IMR-90 (cell line): ENCODE measurements at regions not wholly inside any gene's neighbourhood (a gene's known extent, or its start where the extent isn't known, plus 50 kb on each side); places are given as distances from the start of the nearest gene placed in this dataset.

ENCODE experiments used
- ATAC-seq: fragments of 200-7000 bp; cut with Tn5 transposase; 2 replicates; pipeline ENCODE4 v1.9.1; 2020; ENCODE audit warnings: low read depth, mild to moderate bottlenecking, moderate library complexity
- BruUV-seq: library from RNA; stranded (reverse); fragments of 400-500 nt; replicated peaks from 2 replicates; lab custom pipeline; 2021; lab: Mats Ljungman, UMichigan
- CTCF ChIA-PET: fragments of 300-600 bp; formaldehyde crosslinking; extraction: SDS; loops from one replicate; lab custom pipeline; 2021; ENCODE audit warnings: antibody characterized with exemption; lab: Yijun Ruan, JAX
- POLR2A ChIA-PET: fragments of 300-600 bp; sonication (Branson Sonifier 250); formaldehyde crosslinking; loops from one replicate; lab custom pipeline; 2022; ENCODE audit warnings: antibody characterized with exemption; ENCODE audit not compliant: unreplicated experiment; lab: Charles Lee
- DNase-seq: peaks from one replicate; pipeline ENCODE4 v3.0.0; 2013
- H2AFZ ChIP-seq: replicated peaks from 2 replicates; pipeline ENCODE3; 2013; ENCODE audit warnings: low read length, mild to moderate bottlenecking; ENCODE audit not compliant: poor library complexity
- H2AK5ac ChIP-seq: 2 replicates; pipeline ENCODE4 v1.6.1; 2013; ENCODE audit warnings: low read depth, low read length, inconsistent platforms
- H2AK9ac ChIP-seq: replicated peaks from 2 replicates; pipeline ENCODE3; 2013; ENCODE audit warnings: mild to moderate bottlenecking, low read depth, low read length, moderate library complexity; ENCODE audit not compliant: poor library complexity
- H2BK120ac ChIP-seq: 2 replicates; pipeline ENCODE4 v1.6.1; 2013; ENCODE audit warnings: low read depth, low read length, inconsistent platforms
- H2BK15ac ChIP-seq: 3 replicates; pipeline ENCODE4 v1.6.1; 2013; ENCODE audit warnings: low read depth, low read length, inconsistent platforms
- H2BK20ac ChIP-seq: 2 replicates; pipeline ENCODE4 v1.6.1; 2013; ENCODE audit warnings: low read depth, mild to moderate bottlenecking, inconsistent platforms, low read length, moderate library complexity
- H2BK5ac ChIP-seq: 2 replicates; pipeline ENCODE4 v1.6.1; 2013; ENCODE audit warnings: mild to moderate bottlenecking, low read depth, low read length, inconsistent platforms; ENCODE audit not compliant: poor library complexity, severe bottlenecking
- H3K14ac ChIP-seq: replicated peaks from 2 replicates; pipeline ENCODE4 v1.6.1; 2013; ENCODE audit warnings: low read depth, low read length, inconsistent platforms
- H3K18ac ChIP-seq: 2 replicates; pipeline ENCODE4 v1.6.1; 2013; ENCODE audit warnings: low read depth, low read length, control low read depth
- H3K23ac ChIP-seq: 2 replicates; pipeline ENCODE4 v1.6.1; 2013; ENCODE audit warnings: low read depth, low read length, inconsistent platforms
- H3K27ac ChIP-seq: 2 replicates; pipeline ENCODE4 v1.5.1; 2013; ENCODE audit warnings: mild to moderate bottlenecking, control low read depth, low read length; ENCODE audit not compliant: insufficient read depth
- H3K27me3 ChIP-seq: 2 replicates; pipeline ENCODE4 v1.6.1; 2013; ENCODE audit warnings: low read length; ENCODE audit not compliant: control insufficient read depth, insufficient read depth
- H3K36me3 ChIP-seq: 2 replicates; pipeline ENCODE4 v1.6.1; 2013; ENCODE audit warnings: low read length, mixed read lengths; ENCODE audit not compliant: control insufficient read depth, insufficient read depth
- H3K4ac ChIP-seq: 2 replicates; pipeline ENCODE4 v1.6.1; 2013; ENCODE audit warnings: low read depth, low read length, inconsistent platforms
- H3K4me1 ChIP-seq: 2 replicates; pipeline ENCODE4 v1.6.1; 2013; ENCODE audit warnings: low read length, mixed read lengths; ENCODE audit not compliant: control insufficient read depth, insufficient read depth
- H3K4me2 ChIP-seq: 2 replicates; pipeline ENCODE4 v1.6.1; 2013; ENCODE audit warnings: low read depth, mild to moderate bottlenecking, control low read depth, low read length, moderate library complexity
- H3K4me3 ChIP-seq: 2 replicates; pipeline ENCODE4 v1.5.1; 2013; ENCODE audit warnings: low read depth, mild to moderate bottlenecking, control low read depth, low read length, moderate library complexity; ENCODE audit not compliant: insufficient read depth
- H3K56ac ChIP-seq: 2 replicates; pipeline ENCODE4 v1.6.1; 2013; ENCODE audit warnings: low read length, inconsistent platforms; ENCODE audit not compliant: insufficient read depth; ENCODE audit errors: extremely low read depth
- H3K79me1 ChIP-seq, 2 experiments: 2 replicates each; pipeline ENCODE4 v1.6.1; 2013; ENCODE audit warnings: low read length in 2 of 2, inconsistent platforms in 1 of 2, low read depth in 1 of 2
- H3K9ac ChIP-seq: 2 replicates; pipeline ENCODE4 v1.6.1; 2013; ENCODE audit warnings: low read depth, low read length, control low read depth
- H3K9me1 ChIP-seq: 2 replicates; pipeline ENCODE4 v1.6.1; 2013; ENCODE audit warnings: low read length, inconsistent platforms; ENCODE audit not compliant: insufficient read depth
- H3K9me3 ChIP-seq: 2 replicates; pipeline ENCODE4 v1.6.1; 2013; ENCODE audit warnings: low read length; ENCODE audit not compliant: control insufficient read depth, insufficient read depth
- H4K20me1 ChIP-seq: 2 replicates; pipeline ENCODE4 v1.6.1; 2013; ENCODE audit warnings: low read length, inconsistent platforms; ENCODE audit not compliant: insufficient read depth
- H4K5ac ChIP-seq: 2 replicates; pipeline ENCODE4 v1.6.1; 2013; ENCODE audit warnings: mild to moderate bottlenecking, low read depth, low read length, control low read depth
- H4K8ac ChIP-seq, 2 experiments: 2 replicates each; pipeline ENCODE4 v1.6.1; 2013; ENCODE audit warnings: low read depth in 2 of 2, low read length in 2 of 2, control low read depth in 1 of 2, inconsistent platforms in 1 of 2
- H4K91ac ChIP-seq: 2 replicates; pipeline ENCODE4 v1.6.1; 2013; ENCODE audit warnings: low read depth, low read length, inconsistent platforms; ENCODE audit not compliant: insufficient read depth
- BHLHE40 ChIP-seq: fragments of 150-350 bp; IDR thresholded peaks from 2 replicates; pipeline ENCODE4 v1.6.1; 2016; ENCODE audit warnings: mild to moderate bottlenecking, low read depth, low read length
- CEBPB ChIP-seq: IDR thresholded peaks from 2 replicates; pipeline ENCODE4 v1.6.1; 2012; ENCODE audit warnings: low read depth, low read length, improper control_type of control experiment
- CHD1 ChIP-seq: IDR thresholded peaks from 2 replicates; pipeline ENCODE4 v1.6.1; 2012; ENCODE audit warnings: low read depth, low read length, improper control_type of control experiment
- ELK1 ChIP-seq: fragments of 150-350 bp; IDR thresholded peaks from 2 replicates; pipeline ENCODE4 v1.6.1; 2016; ENCODE audit warnings: low read depth, mild to moderate bottlenecking, low read length, moderate library complexity, borderline replicate concordance
- FOS ChIP-seq: fragments of 150-350 bp; IDR thresholded peaks from 2 replicates; pipeline ENCODE4 v1.6.1; 2016; ENCODE audit warnings: low read depth, low read length
- MAFK ChIP-seq: IDR thresholded peaks from 2 replicates; pipeline ENCODE4 v1.6.1; 2012; ENCODE audit warnings: low read depth, low read length, improper control_type of control experiment
- MAZ ChIP-seq: IDR thresholded peaks from 2 replicates; pipeline ENCODE4 v1.6.1; 2012; ENCODE audit warnings: low read depth, mild to moderate bottlenecking, low read length, improper control_type of control experiment, moderate library complexity, borderline replicate concordance
- MXI1 ChIP-seq: IDR thresholded peaks from 2 replicates; pipeline ENCODE4 v1.6.1; 2012; ENCODE audit warnings: low read depth, mild to moderate bottlenecking, low read length, moderate library complexity, borderline replicate concordance
- NFE2L2 ChIP-seq: fragments of 150-350 bp; IDR thresholded peaks from 2 replicates; pipeline ENCODE4 v1.6.1; 2016; ENCODE audit warnings: low read depth, mild to moderate bottlenecking, low read length
- POLR2A ChIP-seq: IDR thresholded peaks from 2 replicates; pipeline ENCODE4 v1.6.1; 2012; ENCODE audit warnings: mild to moderate bottlenecking, low read depth, low read length
- RAD21 ChIP-seq: IDR thresholded peaks from 2 replicates; pipeline ENCODE4 v1.6.1; 2012; ENCODE audit warnings: low read length, improper control_type of control experiment
- RCOR1 ChIP-seq: IDR thresholded peaks from 2 replicates; pipeline ENCODE4 v1.6.1; 2012; ENCODE audit warnings: mild to moderate bottlenecking, low read length, improper control_type of control experiment; ENCODE audit not compliant: insufficient replicate concordance
- RFX5 ChIP-seq: IDR thresholded peaks from 2 replicates; pipeline ENCODE4 v1.8.0; 2012; ENCODE audit warnings: low read depth, mild to moderate bottlenecking, low read length, moderate library complexity
- SMC3 ChIP-seq: fragments of 150-350 bp; IDR thresholded peaks from 2 replicates; pipeline ENCODE4 v1.6.1; 2016; ENCODE audit warnings: low read depth, mild to moderate bottlenecking, antibody characterized with exemption, low read length, moderate library complexity
- USF2 ChIP-seq: fragments of 150-350 bp; IDR thresholded peaks from 2 replicates; pipeline ENCODE4 v1.6.1; 2017; ENCODE audit warnings: mild to moderate bottlenecking, antibody characterized with exemption, low read length, low read depth
- WGBS, 2 experiments: methylation state at CpG; one replicate each; pipeline versions ENCODE4 v1.1.5 to v1.1.7; 2013; ENCODE audit warnings: missing lambda C conversion rate in 2 of 2; ENCODE audit not compliant: insufficient read length in 1 of 2; ENCODE audit errors: extremely low coverage in 2 of 2; 5-methylcytosine and 5-hydroxymethylcytosine counted together
- dilution Hi-C: fragments of 300-500 bp; cut with HindIII; formaldehyde crosslinking; loops from one replicate; pipeline ENCODE4 v1.14.3; 2018; ENCODE audit warnings: low sequenced_read_pairs; ENCODE audit not compliant: unreplicated experiment
- in situ Hi-C: fragments of 300-500 bp; cut with MboI; formaldehyde crosslinking; loops from 3 replicates; pipeline ENCODE4 v1.14.3; 2019; ENCODE audit warnings: low sequenced_read_pairs, inconsistent platforms, mixed read lengths
- intact Hi-C: fragments of 100-400 bp; cut with micrococcal nuclease; formaldehyde crosslinking; loops from 2 replicates; pipeline ENCODE4 v1.10.0; 2022
- TF ChIP-seq, protein P1 (sequence below): conservative IDR thresholded peaks from 2 replicates; pipeline ENCODE4 v1.5.1; 2012; ENCODE audit warnings: mild to moderate bottlenecking, low read depth, low read length, improper control_type of control experiment

- no peak overlapping the region for H3K18ac ChIP-seq
- no peak overlapping the region for H3K4me3 ChIP-seq
- no peaks in the 10 kb centered on the region for H3K79me1 ChIP-seq
- H2AK5ac ChIP-seq = no peak overlapping the region
- H3K9me3 ChIP-seq = peaks cover 15% of the 10 kb centered on the region
- dilution Hi-C loops (no loop called here), intact Hi-C loops (no loop called here), in situ Hi-C loops (no loop called here)
- no peak for ATAC-seq
- no peak overlapping the region for H2AFZ ChIP-seq
- H3K14ac ChIP-seq = no peak overlapping the region
- no peak overlapping the region for H4K91ac ChIP-seq
- H4K20me1 ChIP-seq = no peaks in the 10 kb centered on the region
- no peak overlapping the region for H2BK15ac ChIP-seq
- H4K8ac ChIP-seq = no peak overlapping the region
- no peak for DNase-seq
- no peak overlapping the region for H2BK120ac ChIP-seq
- no peaks in the 10 kb centered on the region for H3K4me1 ChIP-seq
- H2BK5ac ChIP-seq = no peak overlapping the region
- no peak overlapping the region for H4K5ac ChIP-seq
- H3K27me3 ChIP-seq = no peaks in the 10 kb centered on the region
- no peak overlapping the region for H2AK9ac ChIP-seq
- TF ChIP-seq POLR2A (no peak), CHD1 (no peak), RAD21 (no peak), FOS (no peak), USF2 (no peak), RFX5 (no peak), MAFK (no peak), MAZ (no peak), RCOR1 (no peak), CEBPB (no peak), NFE2L2 (no peak), BHLHE40 (no peak), ELK1 (no peak), MXI1 (no peak), SMC3 (no peak)
- TF ChIP-seq, protein P1, sequence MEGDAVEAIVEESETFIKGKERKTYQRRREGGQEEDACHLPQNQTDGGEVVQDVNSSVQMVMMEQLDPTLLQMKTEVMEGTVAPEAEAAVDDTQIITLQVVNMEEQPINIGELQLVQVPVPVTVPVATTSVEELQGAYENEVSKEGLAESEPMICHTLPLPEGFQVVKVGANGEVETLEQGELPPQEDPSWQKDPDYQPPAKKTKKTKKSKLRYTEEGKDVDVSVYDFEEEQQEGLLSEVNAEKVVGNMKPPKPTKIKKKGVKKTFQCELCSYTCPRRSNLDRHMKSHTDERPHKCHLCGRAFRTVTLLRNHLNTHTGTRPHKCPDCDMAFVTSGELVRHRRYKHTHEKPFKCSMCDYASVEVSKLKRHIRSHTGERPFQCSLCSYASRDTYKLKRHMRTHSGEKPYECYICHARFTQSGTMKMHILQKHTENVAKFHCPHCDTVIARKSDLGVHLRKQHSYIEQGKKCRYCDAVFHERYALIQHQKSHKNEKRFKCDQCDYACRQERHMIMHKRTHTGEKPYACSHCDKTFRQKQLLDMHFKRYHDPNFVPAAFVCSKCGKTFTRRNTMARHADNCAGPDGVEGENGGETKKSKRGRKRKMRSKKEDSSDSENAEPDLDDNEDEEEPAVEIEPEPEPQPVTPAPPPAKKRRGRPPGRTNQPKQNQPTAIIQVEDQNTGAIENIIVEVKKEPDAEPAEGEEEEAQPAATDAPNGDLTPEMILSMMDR = no peak
- WGBS, 2 experiments = no CpG with 5 or more reads among the region's 4 CpGs
- H3K56ac ChIP-seq = no peak overlapping the region
- ChIA-PET POLR2A (no interaction called here), CTCF (no interaction called here)
- H3K23ac ChIP-seq = no peak overlapping the region
- H3K36me3 ChIP-seq = no peaks in the 10 kb centered on the region
- no peak overlapping the region for H3K4ac ChIP-seq
- no peaks in the 10 kb centered on the region for H3K9me1 ChIP-seq
- no peak overlapping the region for H3K9ac ChIP-seq
- H3K4me2 ChIP-seq = no peak overlapping the region
- BruUV-seq = no TSS peak
- H2BK20ac ChIP-seq = no peak overlapping the region
- no peak overlapping the region for H3K27ac ChIP-seq
Observed at GRCh38 chr21:18986197-18986596, 582.6 kb upstream of the TMPRSS15 start.
